ENCODE measurements at regions not wholly inside any gene's neighbourhood (a gene's known extent, or its start where the extent isn't known, plus 50 kb on each side); places are given as distances from the start of the nearest gene placed in this dataset.

DNA sequence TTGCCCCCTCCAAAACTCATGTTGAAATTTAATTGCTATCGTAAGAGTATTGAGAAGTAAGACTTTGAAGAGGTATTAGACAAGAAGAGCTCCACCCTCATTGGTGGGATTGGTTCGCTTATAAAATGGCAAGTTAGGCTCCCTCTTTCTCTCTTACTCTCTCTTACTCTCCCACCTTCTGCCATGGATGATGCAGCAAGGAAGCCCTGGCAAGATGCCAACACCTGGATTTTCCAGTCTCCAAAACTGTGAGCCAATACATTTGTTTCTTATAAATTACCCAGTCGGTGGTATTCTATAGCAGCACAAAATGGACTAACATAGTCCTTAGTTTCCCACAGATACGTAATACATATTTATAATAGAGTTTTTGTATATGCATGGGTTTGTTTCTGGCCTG is 119.4 kb downstream of the DDIT4L start:
- TF ChIP-seq, protein P1, sequence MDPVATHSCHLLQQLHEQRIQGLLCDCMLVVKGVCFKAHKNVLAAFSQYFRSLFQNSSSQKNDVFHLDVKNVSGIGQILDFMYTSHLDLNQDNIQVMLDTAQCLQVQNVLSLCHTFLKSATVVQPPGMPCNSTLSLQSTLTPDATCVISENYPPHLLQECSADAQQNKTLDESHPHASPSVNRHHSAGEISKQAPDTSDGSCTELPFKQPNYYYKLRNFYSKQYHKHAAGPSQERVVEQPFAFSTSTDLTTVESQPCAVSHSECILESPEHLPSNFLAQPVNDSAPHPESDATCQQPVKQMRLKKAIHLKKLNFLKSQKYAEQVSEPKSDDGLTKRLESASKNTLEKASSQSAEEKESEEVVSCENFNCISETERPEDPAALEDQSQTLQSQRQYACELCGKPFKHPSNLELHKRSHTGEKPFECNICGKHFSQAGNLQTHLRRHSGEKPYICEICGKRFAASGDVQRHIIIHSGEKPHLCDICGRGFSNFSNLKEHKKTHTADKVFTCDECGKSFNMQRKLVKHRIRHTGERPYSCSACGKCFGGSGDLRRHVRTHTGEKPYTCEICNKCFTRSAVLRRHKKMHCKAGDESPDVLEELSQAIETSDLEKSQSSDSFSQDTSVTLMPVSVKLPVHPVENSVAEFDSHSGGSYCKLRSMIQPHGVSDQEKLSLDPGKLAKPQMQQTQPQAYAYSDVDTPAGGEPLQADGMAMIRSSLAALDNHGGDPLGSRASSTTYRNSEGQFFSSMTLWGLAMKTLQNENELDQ (tag by site-specific recombination; IDR thresholded peaks at IDR 0.05; ENCODE audit: low read depth), result no peak
- no peak for TF ChIP-seq MZF1 (tag by site-specific recombination; IDR thresholded peaks at IDR 0.05; ENCODE audit: borderline replicate concordance)
- TF ChIP-seq, protein P2, sequence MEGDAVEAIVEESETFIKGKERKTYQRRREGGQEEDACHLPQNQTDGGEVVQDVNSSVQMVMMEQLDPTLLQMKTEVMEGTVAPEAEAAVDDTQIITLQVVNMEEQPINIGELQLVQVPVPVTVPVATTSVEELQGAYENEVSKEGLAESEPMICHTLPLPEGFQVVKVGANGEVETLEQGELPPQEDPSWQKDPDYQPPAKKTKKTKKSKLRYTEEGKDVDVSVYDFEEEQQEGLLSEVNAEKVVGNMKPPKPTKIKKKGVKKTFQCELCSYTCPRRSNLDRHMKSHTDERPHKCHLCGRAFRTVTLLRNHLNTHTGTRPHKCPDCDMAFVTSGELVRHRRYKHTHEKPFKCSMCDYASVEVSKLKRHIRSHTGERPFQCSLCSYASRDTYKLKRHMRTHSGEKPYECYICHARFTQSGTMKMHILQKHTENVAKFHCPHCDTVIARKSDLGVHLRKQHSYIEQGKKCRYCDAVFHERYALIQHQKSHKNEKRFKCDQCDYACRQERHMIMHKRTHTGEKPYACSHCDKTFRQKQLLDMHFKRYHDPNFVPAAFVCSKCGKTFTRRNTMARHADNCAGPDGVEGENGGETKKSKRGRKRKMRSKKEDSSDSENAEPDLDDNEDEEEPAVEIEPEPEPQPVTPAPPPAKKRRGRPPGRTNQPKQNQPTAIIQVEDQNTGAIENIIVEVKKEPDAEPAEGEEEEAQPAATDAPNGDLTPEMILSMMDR (tag by site-specific recombination; IDR thresholded peaks at IDR 0.05), result no peak
- TF ChIP-seq ZNF677 (tag by site-specific recombination; IDR thresholded peaks at IDR 0.05), result no peak
- no peak for TF ChIP-seq ZNF175 (tag by site-specific recombination; IDR thresholded peaks at IDR 0.05)
- no peak for TF ChIP-seq ZNF202 (tag by site-specific recombination; IDR thresholded peaks at IDR 0.05; ENCODE audit: borderline replicate concordance)
- no peak for TF ChIP-seq ZNF433 (tag by site-specific recombination; IDR thresholded peaks at IDR 0.05; ENCODE audit: low read depth)
- TF ChIP-seq ZNF610 (tag by site-specific recombination; IDR thresholded peaks at IDR 0.05; ENCODE audit: borderline replicate concordance), result no peak
- TF ChIP-seq ZNF221 (tag by site-specific recombination; IDR thresholded peaks at IDR 0.05; ENCODE audit: borderline replicate concordance), result no peak
- TF ChIP-seq TRIM28 (IDR thresholded peaks at IDR 0.05; ENCODE audit: borderline replicate concordance, low read length), result no peak
- TF ChIP-seq ZNF544 (tag by site-specific recombination; IDR thresholded peaks at IDR 0.05), result no peak

Measured in HEK293 (cell line).